H1 (cell line): ENCODE measurements at regions not wholly inside any gene's neighbourhood (a gene's known extent, or its start where the extent isn't known, plus 50 kb on each side); places are given as distances from the start of the nearest gene placed in this dataset.

Source experiments
- CTCF ChIA-PET: fragments of 300-600 bp; sonication (Branson Sonifier 250); formaldehyde crosslinking; loops from one replicate; lab custom pipeline; 2021; ENCODE audit not compliant: partially characterized antibody; lab: Charles Lee
- POLR2A ChIA-PET: fragments of 300-600 bp; sonication (Branson Sonifier 250); formaldehyde crosslinking; loops from one replicate; lab custom pipeline; 2021; ENCODE audit warnings: inconsistent platforms; ENCODE audit not compliant: partially characterized antibody; lab: Charles Lee
- DNase-seq, 2 experiments: peaks; one replicate each; pipeline versions ENCODE4 v3.0.0 to v3.0.0-alpha.2; 2010 to 2022; ENCODE audit warnings: low spot score in 2 of 2, low read depth in 1 of 2, mixed read lengths in 1 of 2
- FAIRE-seq: peaks from 2 replicates; lab custom pipeline; 2011; peaks lifted over from hg19 to GRCh38; lab: Jason Lieb, UNC
- H2AFZ ChIP-seq: 2 replicates; pipeline ENCODE4 v1.8.1; 2012; ENCODE audit warnings: low read length, inconsistent platforms
- H2AK5ac ChIP-seq: 2 replicates; pipeline ENCODE4 v1.6.1; 2013; ENCODE audit warnings: low read depth, low read length
- H2BK120ac ChIP-seq: replicated peaks from 2 replicates; pipeline ENCODE3; 2013; ENCODE audit warnings: low read depth, low read length, inconsistent platforms
- H2BK12ac ChIP-seq: 2 replicates; pipeline ENCODE4 v1.6.1; 2013; ENCODE audit warnings: low read depth, low read length
- H2BK15ac ChIP-seq: 2 replicates; pipeline ENCODE4 v1.6.1; 2013; ENCODE audit warnings: low read length
- H2BK20ac ChIP-seq: 2 replicates; pipeline ENCODE4 v1.6.1; 2013; ENCODE audit warnings: low read length
- H2BK5ac ChIP-seq: 2 replicates; pipeline ENCODE4 v1.6.1; 2013; ENCODE audit warnings: low read depth, low read length
- H3K14ac ChIP-seq: 2 replicates; pipeline ENCODE4 v1.6.1; 2013; ENCODE audit warnings: inconsistent platforms; ENCODE audit not compliant: insufficient read length
- H3K18ac ChIP-seq: 2 replicates; pipeline ENCODE4 v1.6.1; 2013; ENCODE audit warnings: low read length; ENCODE audit errors: extremely low read depth
- H3K23ac ChIP-seq: 2 replicates; pipeline ENCODE4 v1.6.1; 2013; ENCODE audit warnings: inconsistent platforms; ENCODE audit not compliant: insufficient read length
- H3K23me2 ChIP-seq: 2 replicates; pipeline ENCODE4 v1.6.1; 2013; ENCODE audit warnings: low read depth, low read length
- H3K27ac ChIP-seq: 2 replicates; pipeline ENCODE4 v1.6.1; 2011; ENCODE audit warnings: low read depth, low read length, inconsistent platforms
- H3K27me3 ChIP-seq, 4 experiments: replicated peaks in 1 of 4; 1 replicate in 1 of 4; 2 replicates in 3 of 4; pipeline versions ENCODE4 v1.6.1 to v1.8.1; 2011 to 2013; ENCODE audit warnings: low read length in 3 of 4, mild to moderate bottlenecking in 3 of 4, inconsistent platforms in 2 of 4, mixed read lengths in 2 of 4, moderate library complexity in 1 of 4; ENCODE audit not compliant: control insufficient read depth in 3 of 4, insufficient read depth in 3 of 4; ENCODE audit errors: extremely low read depth in 1 of 4
- H3K36me3 ChIP-seq, 4 experiments: 2 replicates each; pipeline versions ENCODE4 v1.6.1 to v1.8.1; 2011 to 2013; ENCODE audit warnings: mild to moderate bottlenecking in 4 of 4, low read length in 3 of 4, moderate library complexity in 2 of 4, control low read depth in 1 of 4, inconsistent platforms in 1 of 4; ENCODE audit not compliant: insufficient read depth in 4 of 4, control insufficient read depth in 2 of 4
- H3K4ac ChIP-seq: replicated peaks from 2 replicates; pipeline ENCODE3; 2013; ENCODE audit warnings: low read length, low read depth, mixed read lengths, inconsistent platforms; ENCODE audit not compliant: insufficient read length
- H3K4me1 ChIP-seq, 4 experiments: replicated peaks in 1 of 4; 1 replicate in 1 of 4; 2 replicates in 3 of 4; pipeline versions ENCODE4 v1.6.1 to v1.8.1; 2011 to 2013; ENCODE audit warnings: low read length in 3 of 4, inconsistent platforms in 2 of 4, mixed read lengths in 1 of 4; ENCODE audit not compliant: insufficient read depth in 4 of 4, control insufficient read depth in 3 of 4
- H3K4me2 ChIP-seq, 2 experiments: 2 replicates each; pipeline versions ENCODE4 v1.6.1 to v1.8.1; 2011 to 2013; ENCODE audit warnings: low read depth in 2 of 2, low read length in 2 of 2, control low read depth in 1 of 2, inconsistent platforms in 1 of 2, mild to moderate bottlenecking in 1 of 2; ENCODE audit not compliant: insufficient read depth in 1 of 2
- H3K4me3 ChIP-seq, 4 experiments: fragments of 200-600, 300-600 bp in 1 of 4; sonication (generic), shearing (Covaris generic), sonication (Bioruptor Twin) in 1 of 4; 2 replicates each; pipeline versions ENCODE4 v1.5.1 to v1.8.1; 2011 to 2016; ENCODE audit warnings: low read length in 4 of 4, low read depth in 3 of 4, control low read depth in 2 of 4, inconsistent platforms in 2 of 4, mild to moderate bottlenecking in 2 of 4, mixed read lengths in 1 of 4, moderate library complexity in 1 of 4; ENCODE audit not compliant: insufficient read depth in 2 of 4; ENCODE audit errors: extremely low read depth in 1 of 4
- H3K56ac ChIP-seq: replicated peaks from 2 replicates; pipeline ENCODE3; 2013; ENCODE audit warnings: low read depth, mild to moderate bottlenecking, mixed read lengths, low read length, inconsistent platforms; ENCODE audit not compliant: insufficient read length
- H3K79me1 ChIP-seq: 2 replicates; pipeline ENCODE4 v1.6.1; 2013; ENCODE audit warnings: low read depth, low read length, control low read depth
- H3K79me2 ChIP-seq, 2 experiments: 2 replicates each; pipeline versions ENCODE4 v1.6.1 to v1.8.1; 2012 to 2013; ENCODE audit warnings: low read length in 2 of 2, mild to moderate bottlenecking in 2 of 2, inconsistent platforms in 1 of 2; ENCODE audit not compliant: insufficient read depth in 2 of 2, control insufficient read depth in 1 of 2
- H3K9ac ChIP-seq, 4 experiments: replicated peaks in 1 of 4; 1 replicate in 1 of 4; 2 replicates in 3 of 4; pipeline versions ENCODE4 v1.6.1 to v1.8.1; 2011 to 2013; ENCODE audit warnings: low read depth in 3 of 4, low read length in 3 of 4, control low read depth in 2 of 4, mild to moderate bottlenecking in 2 of 4, moderate library complexity in 2 of 4, inconsistent platforms in 1 of 4; ENCODE audit errors: extremely low read depth in 1 of 4
- H3K9me3 ChIP-seq, 2 experiments: 2 replicates each; pipeline versions ENCODE4 v1.6.1 to v1.8.1; 2012 to 2013; ENCODE audit warnings: mild to moderate bottlenecking in 2 of 2, moderate library complexity in 2 of 2, control low read depth in 1 of 2, inconsistent platforms in 1 of 2, low read depth in 1 of 2, low read length in 1 of 2, mixed read lengths in 1 of 2; ENCODE audit not compliant: insufficient read depth in 2 of 2
- H4K20me1 ChIP-seq, 2 experiments: replicated peaks in 1 of 2; 2 replicates each; pipeline versions ENCODE3 to v1.8.1; 2011 to 2013; ENCODE audit warnings: inconsistent platforms in 2 of 2, low read length in 2 of 2, mild to moderate bottlenecking in 1 of 2; ENCODE audit not compliant: insufficient read depth in 2 of 2, control insufficient read depth in 1 of 2
- H4K5ac ChIP-seq: 2 replicates; pipeline ENCODE4 v1.6.1; 2013; ENCODE audit warnings: low read length, low read depth, mixed read lengths, inconsistent platforms; ENCODE audit not compliant: insufficient read length
- H4K8ac ChIP-seq: 2 replicates; pipeline ENCODE4 v1.8.0; 2013; ENCODE audit warnings: mild to moderate bottlenecking, moderate library complexity, low read length, inconsistent platforms; ENCODE audit not compliant: insufficient read depth; ENCODE audit errors: extremely low read depth
- H4K91ac ChIP-seq: replicated peaks from 2 replicates; pipeline ENCODE3; 2013; ENCODE audit warnings: low read length, mixed read lengths, inconsistent platforms; ENCODE audit not compliant: insufficient read length
- BACH1 ChIP-seq: IDR thresholded peaks from 2 replicates; pipeline ENCODE4 v1.6.1; 2012; ENCODE audit warnings: low read length, improper control_type of control experiment
- CBX8 ChIP-seq: fragments of 300-800, 300-1000 bp; sonication (generic); IDR thresholded peaks from 2 replicates; pipeline ENCODE4 v1.7.1; 2016; ENCODE audit warnings: low read depth, low read length, borderline replicate concordance
- EGR1 ChIP-seq: IDR thresholded peaks from 2 replicates; pipeline ENCODE4 v1.6.1; 2011; ENCODE audit warnings: low read depth, low read length, borderline replicate concordance
- TCF12 ChIP-seq: IDR thresholded peaks from 2 replicates; pipeline ENCODE4 v1.6.1; 2011; ENCODE audit warnings: low read depth, mild to moderate bottlenecking, low read length
- WGBS, 2 experiments: shearing (Covaris generic) in 1 of 2; methylation state at CpG; one replicate each; pipeline versions ENCODE4 v1.1.6 to v1.1.7; 2013 to 2015; ENCODE audit warnings: low lambda C conversion rate in 2 of 2, mixed read lengths in 2 of 2, inconsistent platforms in 1 of 2, low coverage in 1 of 2, missing lambda C conversion rate in 1 of 2; ENCODE audit not compliant: insufficient replicate concordance in 2 of 2, insufficient coverage in 1 of 2, insufficient read length in 1 of 2; ENCODE audit errors: extremely low coverage in 1 of 2, missing lambda C conversion rate in 1 of 2; 5-methylcytosine and 5-hydroxymethylcytosine counted together

GRCh38 chr2:198283146-198283545 lies 478.8 kb downstream of the PLCL1 start:
- CTCF ChIA-PET: no interaction called here
- H2BK15ac ChIP-seq: no peak overlapping the region
- no peaks in the 10 kb centered on the region for H3K36me3 ChIP-seq
- DNase-seq (no peak), FAIRE-seq (no peak)
- no peak overlapping the region for H2BK120ac ChIP-seq
- no peak overlapping the region for H3K18ac ChIP-seq
- no peak overlapping the region for H3K4me2 ChIP-seq
- H3K4me1 ChIP-seq: no peaks in the 10 kb centered on the region
- H3K56ac ChIP-seq: no peak overlapping the region
- H2AFZ ChIP-seq: no peak overlapping the region
- no peak overlapping the region for H3K9ac ChIP-seq
- H3K79me1 ChIP-seq: no peaks in the 10 kb centered on the region
- POLR2A ChIA-PET: no interaction called here
- H4K8ac ChIP-seq: no peak overlapping the region
- no peak overlapping the region for H3K27ac ChIP-seq
- no peak overlapping the region for H4K91ac ChIP-seq
- H4K5ac ChIP-seq: no peak overlapping the region
- H3K4me3 ChIP-seq: no peak overlapping the region
- no peak overlapping the region for H2BK5ac ChIP-seq
- H2BK12ac ChIP-seq: no peak overlapping the region
- H3K23ac ChIP-seq: no peak overlapping the region
- no peaks in the 10 kb centered on the region; the same call in 1 of the 2 replicates for H3K23me2 ChIP-seq
- H3K27me3 ChIP-seq: peaks cover 0 to 1% (median 0%) of the 10 kb centered on the region in 4 experiments; a peak in 1 of 7 replicates
- no peak overlapping the region for H2BK20ac ChIP-seq
- H4K20me1 ChIP-seq: no peaks in the 10 kb centered on the region
- H3K79me2 ChIP-seq: no peaks in the 10 kb centered on the region
- no peak overlapping the region for H3K4ac ChIP-seq
- WGBS, 2 experiments: 85% methylated on average over 2 of the region's 2 CpGs; no CpG with 5 or more reads in 1 of the 2 experiments
- no peak overlapping the region for H2AK5ac ChIP-seq
- TF ChIP-seq CBX8 (no peak), BACH1 (no peak), TCF12 (no peak), EGR1 (no peak)
- H3K14ac ChIP-seq: no peak overlapping the region
- H3K9me3 ChIP-seq: no peaks in the 10 kb centered on the region
